ENCODE measurements at regions not wholly inside any gene's neighbourhood (a gene's known extent, or its start where the extent isn't known, plus 50 kb on each side); places are given as distances from the start of the nearest gene placed in this dataset.

DNA sequence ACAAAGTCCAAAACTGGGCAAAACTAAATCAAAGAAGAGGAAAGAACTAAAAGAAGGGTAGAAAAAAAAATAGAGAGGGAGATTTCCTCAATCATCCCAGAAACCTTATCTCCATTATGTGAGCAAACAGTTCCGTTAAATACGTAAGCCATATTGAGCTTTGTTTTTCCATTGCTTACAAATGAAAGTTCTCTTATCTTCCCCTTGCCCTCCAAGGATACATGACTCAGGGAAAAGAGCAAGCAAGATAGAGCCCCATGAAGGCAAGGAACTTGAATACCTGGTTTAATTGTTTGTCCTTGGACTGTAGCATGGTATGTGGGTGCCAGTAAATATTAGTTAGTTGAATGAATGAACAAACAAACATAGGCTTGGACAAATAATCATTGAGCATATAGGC lies 126.8 kb upstream of the USP15 start (continued):
- TF ChIP-seq, protein P1, sequence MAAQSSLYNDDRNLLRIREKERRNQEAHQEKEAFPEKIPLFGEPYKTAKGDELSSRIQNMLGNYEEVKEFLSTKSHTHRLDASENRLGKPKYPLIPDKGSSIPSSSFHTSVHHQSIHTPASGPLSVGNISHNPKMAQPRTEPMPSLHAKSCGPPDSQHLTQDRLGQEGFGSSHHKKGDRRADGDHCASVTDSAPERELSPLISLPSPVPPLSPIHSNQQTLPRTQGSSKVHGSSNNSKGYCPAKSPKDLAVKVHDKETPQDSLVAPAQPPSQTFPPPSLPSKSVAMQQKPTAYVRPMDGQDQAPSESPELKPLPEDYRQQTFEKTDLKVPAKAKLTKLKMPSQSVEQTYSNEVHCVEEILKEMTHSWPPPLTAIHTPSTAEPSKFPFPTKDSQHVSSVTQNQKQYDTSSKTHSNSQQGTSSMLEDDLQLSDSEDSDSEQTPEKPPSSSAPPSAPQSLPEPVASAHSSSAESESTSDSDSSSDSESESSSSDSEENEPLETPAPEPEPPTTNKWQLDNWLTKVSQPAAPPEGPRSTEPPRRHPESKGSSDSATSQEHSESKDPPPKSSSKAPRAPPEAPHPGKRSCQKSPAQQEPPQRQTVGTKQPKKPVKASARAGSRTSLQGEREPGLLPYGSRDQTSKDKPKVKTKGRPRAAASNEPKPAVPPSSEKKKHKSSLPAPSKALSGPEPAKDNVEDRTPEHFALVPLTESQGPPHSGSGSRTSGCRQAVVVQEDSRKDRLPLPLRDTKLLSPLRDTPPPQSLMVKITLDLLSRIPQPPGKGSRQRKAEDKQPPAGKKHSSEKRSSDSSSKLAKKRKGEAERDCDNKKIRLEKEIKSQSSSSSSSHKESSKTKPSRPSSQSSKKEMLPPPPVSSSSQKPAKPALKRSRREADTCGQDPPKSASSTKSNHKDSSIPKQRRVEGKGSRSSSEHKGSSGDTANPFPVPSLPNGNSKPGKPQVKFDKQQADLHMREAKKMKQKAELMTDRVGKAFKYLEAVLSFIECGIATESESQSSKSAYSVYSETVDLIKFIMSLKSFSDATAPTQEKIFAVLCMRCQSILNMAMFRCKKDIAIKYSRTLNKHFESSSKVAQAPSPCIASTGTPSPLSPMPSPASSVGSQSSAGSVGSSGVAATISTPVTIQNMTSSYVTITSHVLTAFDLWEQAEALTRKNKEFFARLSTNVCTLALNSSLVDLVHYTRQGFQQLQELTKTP (IDR thresholded peaks at IDR 0.05; ENCODE audit: low read depth in 1 of 2, partially characterized antibody in 2 of 2), result no peak
- TF ChIP-seq TCFL5 (CRISPR knock-in tag; conservative IDR thresholded peaks at IDR 0.05) (no peak), ETV5 (CRISPR knock-in tag; IDR thresholded peaks at IDR 0.05; ENCODE audit: low read depth) (no peak), SP1 (CRISPR knock-in tag; IDR thresholded peaks at IDR 0.05) (no peak), RB1 (IDR thresholded peaks at IDR 0.05; ENCODE audit: low read depth) (no peak), NEUROD1 (IDR thresholded peaks at IDR 0.05; ENCODE audit: borderline replicate concordance, low read depth, low read length, partially characterized antibody) (no peak), HDAC3 (IDR thresholded peaks at IDR 0.05; ENCODE audit: borderline replicate concordance, partially characterized antibody) (no peak)
- TF ChIP-seq, protein P2, sequence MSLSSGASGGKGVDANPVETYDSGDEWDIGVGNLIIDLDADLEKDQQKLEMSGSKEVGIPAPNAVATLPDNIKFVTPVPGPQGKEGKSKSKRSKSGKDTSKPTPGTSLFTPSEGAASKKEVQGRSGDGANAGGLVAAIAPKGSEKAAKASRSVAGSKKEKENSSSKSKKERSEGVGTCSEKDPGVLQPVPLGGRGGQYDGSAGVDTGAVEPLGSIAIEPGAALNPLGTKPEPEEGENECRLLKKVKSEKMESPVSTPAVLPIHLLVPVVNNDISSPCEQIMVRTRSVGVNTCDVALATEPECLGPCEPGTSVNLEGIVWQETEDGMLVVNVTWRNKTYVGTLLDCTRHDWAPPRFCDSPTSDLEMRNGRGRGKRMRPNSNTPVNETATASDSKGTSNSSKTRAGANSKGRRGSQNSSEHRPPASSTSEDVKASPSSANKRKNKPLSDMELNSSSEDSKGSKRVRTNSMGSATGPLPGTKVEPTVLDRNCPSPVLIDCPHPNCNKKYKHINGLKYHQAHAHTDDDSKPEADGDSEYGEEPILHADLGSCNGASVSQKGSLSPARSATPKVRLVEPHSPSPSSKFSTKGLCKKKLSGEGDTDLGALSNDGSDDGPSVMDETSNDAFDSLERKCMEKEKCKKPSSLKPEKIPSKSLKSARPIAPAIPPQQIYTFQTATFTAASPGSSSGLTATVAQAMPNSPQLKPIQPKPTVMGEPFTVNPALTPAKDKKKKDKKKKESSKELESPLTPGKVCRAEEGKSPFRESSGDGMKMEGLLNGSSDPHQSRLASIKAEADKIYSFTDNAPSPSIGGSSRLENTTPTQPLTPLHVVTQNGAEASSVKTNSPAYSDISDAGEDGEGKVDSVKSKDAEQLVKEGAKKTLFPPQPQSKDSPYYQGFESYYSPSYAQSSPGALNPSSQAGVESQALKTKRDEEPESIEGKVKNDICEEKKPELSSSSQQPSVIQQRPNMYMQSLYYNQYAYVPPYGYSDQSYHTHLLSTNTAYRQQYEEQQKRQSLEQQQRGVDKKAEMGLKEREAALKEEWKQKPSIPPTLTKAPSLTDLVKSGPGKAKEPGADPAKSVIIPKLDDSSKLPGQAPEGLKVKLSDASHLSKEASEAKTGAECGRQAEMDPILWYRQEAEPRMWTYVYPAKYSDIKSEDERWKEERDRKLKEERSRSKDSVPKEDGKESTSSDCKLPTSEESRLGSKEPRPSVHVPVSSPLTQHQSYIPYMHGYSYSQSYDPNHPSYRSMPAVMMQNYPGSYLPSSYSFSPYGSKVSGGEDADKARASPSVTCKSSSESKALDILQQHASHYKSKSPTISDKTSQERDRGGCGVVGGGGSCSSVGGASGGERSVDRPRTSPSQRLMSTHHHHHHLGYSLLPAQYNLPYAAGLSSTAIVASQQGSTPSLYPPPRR (CRISPR knock-in tag; IDR thresholded peaks at IDR 0.05; ENCODE audit: borderline replicate concordance), result no peak
- TF ChIP-seq, protein P3, sequence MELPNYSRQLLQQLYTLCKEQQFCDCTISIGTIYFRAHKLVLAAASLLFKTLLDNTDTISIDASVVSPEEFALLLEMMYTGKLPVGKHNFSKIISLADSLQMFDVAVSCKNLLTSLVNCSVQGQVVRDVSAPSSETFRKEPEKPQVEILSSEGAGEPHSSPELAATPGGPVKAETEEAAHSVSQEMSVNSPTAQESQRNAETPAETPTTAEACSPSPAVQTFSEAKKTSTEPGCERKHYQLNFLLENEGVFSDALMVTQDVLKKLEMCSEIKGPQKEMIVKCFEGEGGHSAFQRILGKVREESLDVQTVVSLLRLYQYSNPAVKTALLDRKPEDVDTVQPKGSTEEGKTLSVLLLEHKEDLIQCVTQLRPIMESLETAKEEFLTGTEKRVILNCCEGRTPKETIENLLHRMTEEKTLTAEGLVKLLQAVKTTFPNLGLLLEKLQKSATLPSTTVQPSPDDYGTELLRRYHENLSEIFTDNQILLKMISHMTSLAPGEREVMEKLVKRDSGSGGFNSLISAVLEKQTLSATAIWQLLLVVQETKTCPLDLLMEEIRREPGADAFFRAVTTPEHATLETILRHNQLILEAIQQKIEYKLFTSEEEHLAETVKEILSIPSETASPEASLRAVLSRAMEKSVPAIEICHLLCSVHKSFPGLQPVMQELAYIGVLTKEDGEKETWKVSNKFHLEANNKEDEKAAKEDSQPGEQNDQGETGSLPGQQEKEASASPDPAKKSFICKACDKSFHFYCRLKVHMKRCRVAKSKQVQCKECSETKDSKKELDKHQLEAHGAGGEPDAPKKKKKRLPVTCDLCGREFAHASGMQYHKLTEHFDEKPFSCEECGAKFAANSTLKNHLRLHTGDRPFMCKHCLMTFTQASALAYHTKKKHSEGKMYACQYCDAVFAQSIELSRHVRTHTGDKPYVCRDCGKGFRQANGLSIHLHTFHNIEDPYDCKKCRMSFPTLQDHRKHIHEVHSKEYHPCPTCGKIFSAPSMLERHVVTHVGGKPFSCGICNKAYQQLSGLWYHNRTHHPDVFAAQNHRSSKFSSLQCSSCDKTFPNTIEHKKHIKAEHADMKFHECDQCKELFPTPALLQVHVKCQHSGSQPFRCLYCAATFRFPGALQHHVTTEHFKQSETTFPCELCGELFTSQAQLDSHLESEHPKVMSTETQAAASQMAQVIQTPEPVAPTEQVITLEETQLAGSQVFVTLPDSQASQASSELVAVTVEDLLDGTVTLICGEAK (IDR thresholded peaks at IDR 0.05), result no peak
- TF ChIP-seq, protein P3 (CRISPR knock-in tag; IDR thresholded peaks at IDR 0.05), result no peak

Data from K562 (cell line).